ENCODE measurements at regions not wholly inside any gene's neighbourhood (a gene's known extent, or its start where the extent isn't known, plus 50 kb on each side); places are given as distances from the start of the nearest gene placed in this dataset.

GRCh38 chr4:124941267-124941666, 228.7 kb upstream of the ANKRD50 start:
- DNase-seq (ENCODE audit: low read depth) (peak; percentile 95), FAIRE-seq (no peak)
- Histone ChIP-seq H3K4me3 (ENCODE audit: low read depth, low read length) (no peak overlapping the region), H3K36me3 (ENCODE audit: control insufficient read depth, insufficient read depth, low read length) (no peaks in the 10 kb centered on the region), H3K27me3 (ENCODE audit: control insufficient read depth, insufficient read depth, low read length) (no peaks in the 10 kb centered on the region)
- TF ChIP-seq CTCF (IDR thresholded peaks at IDR 0.05; ENCODE audit: insufficient read depth, low read length, severe bottlenecking): no peak

- FAIRE-seq (no peak), DNase-seq (ENCODE audit: low read depth) (peak; percentile 97)
- no peak for TF ChIP-seq CTCF (IDR thresholded peaks at IDR 0.05; ENCODE audit: insufficient read depth, low read length, severe bottlenecking)
- Histone ChIP-seq H3K4me3 (ENCODE audit: low read depth, low read length) (no peak overlapping the region), H3K27me3 (ENCODE audit: control insufficient read depth, insufficient read depth, low read length) (no peaks in the 10 kb centered on the region), H3K36me3 (ENCODE audit: control insufficient read depth, insufficient read depth, low read length) (no peaks in the 10 kb centered on the region)
These were observed 227.9 kb upstream of the ANKRD50 start for GRCh38 chr4:124940387-124940786.

GRCh38 chr4:124939908-124940307, 227.4 kb upstream of the ANKRD50 start:
- DNase-seq (ENCODE audit: low read depth) (peak; percentile 79), FAIRE-seq (no peak)
- TF ChIP-seq CTCF (IDR thresholded peaks at IDR 0.05; ENCODE audit: insufficient read depth, low read length, severe bottlenecking): no peak
- no peaks in the 10 kb centered on the region for H3K27me3 ChIP-seq (ENCODE audit: control insufficient read depth, insufficient read depth, low read length)
- H3K36me3 ChIP-seq (ENCODE audit: control insufficient read depth, insufficient read depth, low read length): no peaks in the 10 kb centered on the region
- no peak overlapping the region for H3K4me3 ChIP-seq (ENCODE audit: low read depth, low read length)

GRCh38 chr4:124938836-124939235, 226.3 kb upstream of the ANKRD50 start:
- no peaks in the 10 kb centered on the region for H3K36me3 ChIP-seq (ENCODE audit: control insufficient read depth, insufficient read depth, low read length)
- DNase-seq (ENCODE audit: low read depth) (no peak), FAIRE-seq (no peak)
- H3K4me3 ChIP-seq (ENCODE audit: low read depth, low read length): no peak overlapping the region
- no peak for TF ChIP-seq CTCF (IDR thresholded peaks at IDR 0.05; ENCODE audit: insufficient read depth, low read length, severe bottlenecking)
- no peaks in the 10 kb centered on the region for H3K27me3 ChIP-seq (ENCODE audit: control insufficient read depth, insufficient read depth, low read length)

GRCh38 chr4:124937993-124938392, 225.5 kb upstream of the ANKRD50 start:
- Histone ChIP-seq H3K36me3 (ENCODE audit: control insufficient read depth, insufficient read depth, low read length) (no peaks in the 10 kb centered on the region), H3K4me3 (ENCODE audit: low read depth, low read length) (no peak overlapping the region), H3K27me3 (ENCODE audit: control insufficient read depth, insufficient read depth, low read length) (no peaks in the 10 kb centered on the region)
- TF ChIP-seq CTCF (IDR thresholded peaks at IDR 0.05; ENCODE audit: insufficient read depth, low read length, severe bottlenecking): no peak
- no peak for FAIRE-seq
- no peak for DNase-seq (ENCODE audit: low read depth)

GRCh38 chr4:124936427-124936826, 223.9 kb upstream of the ANKRD50 start:
- TF ChIP-seq CTCF (IDR thresholded peaks at IDR 0.05; ENCODE audit: insufficient read depth, low read length, severe bottlenecking): no peak
- FAIRE-seq: peak; percentile 62

More at GRCh38 chr4:124936427-124936826, 223.9 kb upstream of the ANKRD50 start:
- no peaks in the 10 kb centered on the region for H3K36me3 ChIP-seq (ENCODE audit: control insufficient read depth, insufficient read depth, low read length)
- no peak overlapping the region for H3K4me3 ChIP-seq (ENCODE audit: low read depth, low read length)
- no peak for DNase-seq (ENCODE audit: low read depth)
- H3K27me3 ChIP-seq (ENCODE audit: control insufficient read depth, insufficient read depth, low read length): no peaks in the 10 kb centered on the region

Measured in bronchial epithelial cell (primary cell).